Neural crest cell (in vitro differentiated cells): ENCODE measurements at regions not wholly inside any gene's neighbourhood (a gene's known extent, or its start where the extent isn't known, plus 50 kb on each side); places are given as distances from the start of the nearest gene placed in this dataset.

Source experiments
- DNase-seq: peaks from one replicate; pipeline ENCODE4 v3.0.0; 2021; ENCODE audit warnings: low read depth, mixed read lengths, low spot score
- H3K27ac Mint-ChIP-seq: one replicate; pipeline ENCODE4 v1.8.0; 2021; ENCODE audit warnings: mild to moderate bottlenecking, mixed read lengths; ENCODE audit not compliant: unreplicated experiment
- H3K27me3 Mint-ChIP-seq: 2 replicates; pipeline ENCODE4 v1.8.0; 2021; ENCODE audit warnings: low read depth, mild to moderate bottlenecking, mixed read lengths
- H3K36me3 Mint-ChIP-seq: 2 replicates; pipeline ENCODE4 v1.8.0; 2021; ENCODE audit warnings: low read depth, mild to moderate bottlenecking, mixed read lengths
- H3K4me1 Mint-ChIP-seq: 2 replicates; pipeline ENCODE4 v1.8.0; 2021; ENCODE audit warnings: mixed read lengths
- H3K4me3 Mint-ChIP-seq: one replicate; pipeline ENCODE4 v1.8.0; 2021; ENCODE audit warnings: mild to moderate bottlenecking, mixed read lengths
- H3K9me3 Mint-ChIP-seq: 2 replicates; pipeline ENCODE4 v1.8.0; 2021; ENCODE audit warnings: mixed read lengths
- TF ChIP-seq, protein P1 (sequence below): fragments of 200-600 bp; sonication (generic); conservative IDR thresholded peaks from 2 replicates; pipeline ENCODE4 v1.5.0; 2021; ENCODE audit warnings: antibody characterized with exemption, mild to moderate bottlenecking

GRCh38 chr20:16170406-16170971 is 402.8 kb downstream of the KIF16B start:
- H3K27me3 Mint-ChIP-seq, result peaks cover 2% of the 10 kb centered on the region
- no peaks in the 10 kb centered on the region for H3K36me3 Mint-ChIP-seq
- H3K9me3 Mint-ChIP-seq, result peaks cover 2% of the 10 kb centered on the region
- no peaks in the 10 kb centered on the region for H3K4me1 Mint-ChIP-seq
- no peak overlapping the region for H3K27ac Mint-ChIP-seq
- H3K4me3 Mint-ChIP-seq, result no peak overlapping the region
- TF ChIP-seq, protein P1, sequence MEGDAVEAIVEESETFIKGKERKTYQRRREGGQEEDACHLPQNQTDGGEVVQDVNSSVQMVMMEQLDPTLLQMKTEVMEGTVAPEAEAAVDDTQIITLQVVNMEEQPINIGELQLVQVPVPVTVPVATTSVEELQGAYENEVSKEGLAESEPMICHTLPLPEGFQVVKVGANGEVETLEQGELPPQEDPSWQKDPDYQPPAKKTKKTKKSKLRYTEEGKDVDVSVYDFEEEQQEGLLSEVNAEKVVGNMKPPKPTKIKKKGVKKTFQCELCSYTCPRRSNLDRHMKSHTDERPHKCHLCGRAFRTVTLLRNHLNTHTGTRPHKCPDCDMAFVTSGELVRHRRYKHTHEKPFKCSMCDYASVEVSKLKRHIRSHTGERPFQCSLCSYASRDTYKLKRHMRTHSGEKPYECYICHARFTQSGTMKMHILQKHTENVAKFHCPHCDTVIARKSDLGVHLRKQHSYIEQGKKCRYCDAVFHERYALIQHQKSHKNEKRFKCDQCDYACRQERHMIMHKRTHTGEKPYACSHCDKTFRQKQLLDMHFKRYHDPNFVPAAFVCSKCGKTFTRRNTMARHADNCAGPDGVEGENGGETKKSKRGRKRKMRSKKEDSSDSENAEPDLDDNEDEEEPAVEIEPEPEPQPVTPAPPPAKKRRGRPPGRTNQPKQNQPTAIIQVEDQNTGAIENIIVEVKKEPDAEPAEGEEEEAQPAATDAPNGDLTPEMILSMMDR, result no peak
- DNase-seq, result no peak

DNA sequence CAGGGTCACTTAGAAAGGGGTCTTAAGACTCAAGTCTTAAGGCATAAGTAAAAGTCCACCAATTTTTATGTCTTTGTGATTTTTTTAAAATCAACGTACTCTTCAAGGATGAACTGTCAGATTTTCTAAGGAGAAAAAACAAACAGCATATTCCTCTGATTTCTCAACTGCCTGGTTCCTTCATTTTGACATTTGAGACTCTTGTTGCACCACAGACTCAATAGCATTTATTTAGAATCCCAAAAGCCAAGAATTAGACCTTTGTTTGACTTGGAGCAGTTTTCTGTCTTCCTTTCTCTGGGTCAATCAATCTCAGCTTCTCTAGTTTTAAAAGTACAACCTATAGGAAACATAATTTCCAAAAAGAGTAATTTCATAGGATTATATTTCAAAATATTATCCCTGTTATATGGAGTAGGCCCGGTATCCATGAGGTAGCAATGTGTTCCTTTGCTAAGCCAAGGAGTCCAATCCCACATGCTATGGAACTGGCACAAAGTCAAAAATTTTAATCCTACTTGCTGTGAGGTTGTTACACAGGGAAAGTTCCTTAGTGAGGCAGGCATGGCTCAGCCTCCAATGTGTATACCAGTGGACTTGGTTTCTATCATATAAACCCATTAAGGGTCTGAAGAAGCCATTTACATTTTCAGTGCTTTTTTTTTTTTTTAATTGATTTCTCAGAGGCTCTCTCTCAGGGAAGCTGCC is 405.7 kb downstream of the KIF16B start:
- Mint-ChIP-seq H3K9me3 (peaks cover 2% of the 10 kb centered on the region), H3K27me3 (no peaks in the 10 kb centered on the region), H3K4me3 (no peak overlapping the region), H3K27ac (no peak overlapping the region), H3K4me1 (no peaks in the 10 kb centered on the region), H3K36me3 (no peaks in the 10 kb centered on the region)
- DNase-seq, result no peak
- TF ChIP-seq, protein P1, result no peak

- no peak for DNase-seq
- H3K27ac Mint-ChIP-seq, result no peak overlapping the region
- no peaks in the 10 kb centered on the region for H3K27me3 Mint-ChIP-seq
- H3K4me1 Mint-ChIP-seq, result no peaks in the 10 kb centered on the region
- no peak overlapping the region for H3K4me3 Mint-ChIP-seq
- H3K9me3 Mint-ChIP-seq, result peaks cover 2% of the 10 kb centered on the region
- TF ChIP-seq, protein P1, result no peak
- no peaks in the 10 kb centered on the region for H3K36me3 Mint-ChIP-seq
Measured at GRCh38 chr20:16166737-16167136, 406.5 kb downstream of the KIF16B start.

DNA sequence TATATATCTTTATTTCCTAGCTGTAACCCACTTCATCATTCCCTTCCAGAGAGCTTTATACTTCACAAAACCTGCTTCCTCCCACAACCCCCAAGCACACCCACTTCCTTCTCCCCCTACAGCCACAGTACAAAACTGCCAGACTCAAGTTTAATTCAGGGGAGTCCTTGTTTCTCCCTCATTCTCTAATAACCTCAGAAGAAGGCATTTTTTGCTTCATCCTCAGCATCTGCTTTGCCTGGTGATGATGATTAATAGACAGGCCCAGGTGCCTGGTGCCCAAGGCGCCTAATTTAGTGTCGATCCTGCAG is 414.3 kb downstream of the KIF16B start:
- H3K9me3 Mint-ChIP-seq, result peaks cover 8% of the 10 kb centered on the region
- H3K27me3 Mint-ChIP-seq, result no peaks in the 10 kb centered on the region
- H3K4me1 Mint-ChIP-seq, result peaks cover 3% of the 10 kb centered on the region
- H3K27ac Mint-ChIP-seq, result no peak overlapping the region
- no peak overlapping the region for H3K4me3 Mint-ChIP-seq
- no peak for DNase-seq
- TF ChIP-seq, protein P1, result no peak
- H3K36me3 Mint-ChIP-seq, result no peaks in the 10 kb centered on the region

DNA sequence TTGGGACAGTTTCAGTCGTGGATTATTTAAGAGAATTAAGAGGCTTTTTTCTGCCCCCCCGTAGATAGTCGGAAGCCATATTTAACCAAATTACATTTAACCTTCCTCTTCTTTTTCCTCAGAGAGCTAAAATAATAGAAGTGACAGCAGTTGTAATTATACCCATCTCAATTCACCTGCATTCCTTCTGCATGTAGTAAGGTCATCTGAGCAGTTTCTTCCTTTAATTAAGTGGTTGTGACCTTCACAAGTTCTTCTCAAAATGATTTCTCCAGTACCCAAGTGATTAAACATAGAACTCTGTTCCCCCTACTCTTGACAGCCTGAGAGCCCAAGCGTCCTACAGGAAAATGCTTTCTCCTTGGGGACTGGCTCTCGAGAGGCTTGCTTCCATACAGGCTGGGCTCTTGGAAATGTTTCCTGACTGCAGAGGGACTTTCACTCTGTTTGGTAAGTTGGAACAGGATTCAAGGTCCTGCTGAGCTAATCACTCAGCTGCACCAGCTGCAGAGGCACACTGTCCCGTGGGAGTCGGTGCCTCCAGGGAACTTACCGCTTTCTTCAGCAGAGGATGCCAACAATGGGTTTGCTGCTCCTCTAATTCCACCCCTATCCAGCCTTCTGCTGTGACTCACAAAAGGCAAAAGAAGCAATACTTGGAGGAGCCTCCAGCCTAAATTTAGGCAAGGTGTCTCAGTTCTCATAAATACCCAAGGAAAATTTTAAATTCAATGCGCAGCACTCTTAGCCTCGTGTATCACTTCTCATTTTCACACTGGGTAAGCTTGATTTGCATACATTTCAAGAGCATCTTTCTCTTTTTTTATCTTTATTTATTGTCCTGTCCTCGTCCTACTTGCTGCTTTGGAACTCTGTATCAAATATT is 414.9 kb downstream of the KIF16B start:
- no peaks in the 10 kb centered on the region for H3K27me3 Mint-ChIP-seq
- no peak overlapping the region for H3K4me3 Mint-ChIP-seq
- H3K4me1 Mint-ChIP-seq, result peaks cover 3% of the 10 kb centered on the region
- H3K36me3 Mint-ChIP-seq, result no peaks in the 10 kb centered on the region
- peaks cover 8% of the 10 kb centered on the region for H3K9me3 Mint-ChIP-seq
- no peak for DNase-seq
- TF ChIP-seq, protein P1, result no peak
- H3K27ac Mint-ChIP-seq, result no peak overlapping the region
